ENCODE measurements at regions not wholly inside any gene's neighbourhood (a gene's known extent, or its start where the extent isn't known, plus 50 kb on each side); places are given as distances from the start of the nearest gene placed in this dataset.
A peak's percentile ranks its signal among the peaks of the same experiment; 100 is the strongest.

- DNase-seq (ENCODE audit: low spot score): no peak
Measured at GRCh38 chr14:61893371-61893940, 131.2 kb downstream of the SNAPC1 start.

GRCh38 chr14:61894452-61895077 lies 132.3 kb downstream of the SNAPC1 start:
- peak; percentile 42 for DNase-seq (ENCODE audit: low spot score)

- DNase-seq (ENCODE audit: low spot score): no peak
Measured at GRCh38 chr14:61897300-61897699, 135.1 kb downstream of the SNAPC1 start.

- no peak for DNase-seq (ENCODE audit: low spot score)
Measured at GRCh38 chr14:61898568-61898967, 136.3 kb downstream of the SNAPC1 start.

GRCh38 chr14:61899497-61899896 lies 137.3 kb downstream of the SNAPC1 start:
- no peak for DNase-seq (ENCODE audit: low spot score)

- no peak for DNase-seq (ENCODE audit: low spot score)
Measured at GRCh38 chr14:61904946-61905345, 142.7 kb downstream of the SNAPC1 start.

- no peak for DNase-seq (ENCODE audit: low spot score)
Measured at GRCh38 chr14:61911574-61911973, 149.4 kb downstream of the SNAPC1 start.

GRCh38 chr14:61918998-61919397 lies 156.8 kb downstream of the SNAPC1 start:
- no peak for DNase-seq (ENCODE audit: low spot score)

GRCh38 chr14:61923348-61923747 lies 161.1 kb downstream of the SNAPC1 start:
- DNase-seq (ENCODE audit: low spot score): no peak

GRCh38 chr14:61925043-61925442 lies 162.8 kb downstream of the SNAPC1 start:
- DNase-seq (ENCODE audit: low spot score): no peak

GRCh38 chr14:61925732-61926435 lies 163.7 kb downstream of the SNAPC1 start:
- no peak for DNase-seq (ENCODE audit: low spot score)

- no peak for DNase-seq (ENCODE audit: low spot score)
Measured at GRCh38 chr14:61927060-61927459, 164.8 kb downstream of the SNAPC1 start.

- DNase-seq (ENCODE audit: low spot score): no peak
Measured at GRCh38 chr14:61927520-61927919, 165.3 kb downstream of the SNAPC1 start.

- DNase-seq (ENCODE audit: low spot score): no peak
Measured at GRCh38 chr14:61928300-61928699, 166.1 kb downstream of the SNAPC1 start.

GRCh38 chr14:61928701-61929100 lies 166.5 kb downstream of the SNAPC1 start:
- no peak for DNase-seq (ENCODE audit: low spot score)

GRCh38 chr14:61929651-61930050 lies 167.4 kb downstream of the SNAPC1 start:
- DNase-seq (ENCODE audit: low spot score): no peak

- no peak for DNase-seq (ENCODE audit: low spot score)
Measured at GRCh38 chr14:61930101-61930857, 168.1 kb downstream of the SNAPC1 start.

- no peak for DNase-seq (ENCODE audit: low spot score)
Measured at GRCh38 chr14:61932974-61933373, 170.8 kb downstream of the SNAPC1 start.

- DNase-seq (ENCODE audit: low spot score): no peak
Measured at GRCh38 chr14:61934385-61934784, 172.2 kb downstream of the SNAPC1 start.

GRCh38 chr14:61939776-61940175 lies 177.6 kb downstream of the SNAPC1 start:
- no peak for DNase-seq (ENCODE audit: low spot score)

GRCh38 chr14:61940666-61941420 lies 178.6 kb downstream of the SNAPC1 start:
- DNase-seq (ENCODE audit: low spot score): no peak

All from mucosa of gallbladder (tissue), 1 donor.